Testis (tissue), 2 donors: ENCODE measurements at regions not wholly inside any gene's neighbourhood (a gene's known extent, or its start where the extent isn't known, plus 50 kb on each side); places are given as distances from the start of the nearest gene placed in this dataset.
A peak's percentile ranks its signal among the peaks of the same experiment; 100 is the strongest.

ENCODE experiments used
- DNase-seq: peaks from one replicate; pipeline ENCODE4 v3.0.0-alpha.2; 2019
- H3K27ac ChIP-seq, 2 donors: fragments of 200-600 bp; sonication (generic); one replicate each; pipeline ENCODE4 v1.5.1; 2019
- H3K27me3 ChIP-seq: fragments of 200-600 bp; sonication (generic); one replicate; pipeline ENCODE4 v1.5.1; 2019
- H3K36me3 ChIP-seq: fragments of 200-600 bp; sonication (generic); one replicate; pipeline ENCODE4 v1.5.1; 2017; ENCODE audit warnings: low read depth; ENCODE audit errors: missing control alignments
- H3K4me1 ChIP-seq: fragments of 200-600 bp; sonication (generic); one replicate; pipeline ENCODE4 v1.5.1; 2019
- H3K4me3 ChIP-seq, 2 donors: fragments of 200-600 bp; sonication (generic); one replicate each; pipeline ENCODE4 v1.5.1; 2017 to 2019
- H3K9me3 ChIP-seq: fragments of 200-600 bp; sonication (generic); one replicate; pipeline ENCODE4 v1.5.1; 2017
- CTCF ChIP-seq, 3 experiments: fragments of 450-650 bp in 2 of 3; fragments of 200-600 bp in 1 of 3; sonication (generic) in 1 of 3; IDR thresholded peaks; one replicate each; pipeline ENCODE4 v1.5.1; 2016 to 2019; ENCODE audit warnings: antibody characterized with exemption in 3 of 3, mild to moderate bottlenecking in 2 of 3, moderate library complexity in 1 of 3
- POLR2A ChIP-seq: fragments of 450-650 bp; IDR thresholded peaks from one replicate; pipeline ENCODE4 v1.6.1; 2017; ENCODE audit warnings: antibody characterized with exemption, mild to moderate bottlenecking, moderate library complexity
- WGBS, 2 donors: methylation state at CpG; one replicate each; pipeline ENCODE4 v1.1.5; 2018; 5-methylcytosine and 5-hydroxymethylcytosine counted together
- intact Hi-C: fragments of 100-400 bp; cut with DNase I; formaldehyde crosslinking; loops from one replicate; pipeline ENCODE4 v1.15.1; 2023; ENCODE audit warnings: low total_unique reads

DNA sequence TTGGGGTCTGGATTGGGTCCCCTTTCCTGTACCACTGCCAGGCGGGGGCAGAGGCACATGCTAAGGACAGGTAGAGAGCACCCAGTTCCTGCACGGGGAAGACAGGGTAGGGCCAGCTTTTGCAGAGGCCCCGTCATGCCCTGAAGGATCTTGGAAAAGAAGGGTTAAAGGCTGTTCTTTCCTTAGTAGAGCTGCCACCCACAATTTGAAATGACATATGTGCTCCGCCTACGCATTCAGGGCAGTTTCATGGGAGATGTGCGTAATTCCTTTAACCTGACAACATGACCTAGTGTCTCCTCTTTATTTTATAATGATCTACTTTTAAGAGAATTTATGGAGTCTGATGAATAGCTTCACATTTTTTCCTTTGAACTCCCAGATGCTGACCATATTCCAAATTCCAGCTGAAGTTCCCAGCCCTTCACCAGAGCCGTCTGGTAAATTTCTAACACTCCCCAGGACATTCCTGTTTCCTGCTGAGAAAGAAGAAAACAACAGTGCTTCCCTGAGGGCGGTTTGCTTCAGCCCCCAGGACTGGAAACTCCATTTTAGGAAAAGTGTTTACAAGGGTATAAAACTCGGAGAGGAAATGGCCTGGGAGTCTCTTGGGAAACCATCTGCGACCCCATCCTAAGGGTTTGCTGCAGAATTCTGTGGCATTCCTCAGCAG lies 58.9 kb upstream of the PLEKHG3 start:
- Histone ChIP-seq H3K4me3 (no peak overlapping the region), H3K27ac (peak overlapping the region in 1 of 2 donors; percentile 28), H3K36me3 (no peaks in the 10 kb centered on the region), H3K4me1 (peaks cover 6% of the 10 kb centered on the region), H3K9me3 (no peaks in the 10 kb centered on the region), H3K27me3 (no peaks in the 10 kb centered on the region)
- intact Hi-C loops: no loop called here
- TF ChIP-seq POLR2A: no peak
- TF ChIP-seq CTCF (IDR thresholded peaks at IDR 0.05): no peak
- 49 to 58% methylated on average over 10 of the region's 10 CpGs for WGBS, 2 donors
- no peak for DNase-seq

GRCh38 chr14:64646103-64646502 lies 58.1 kb upstream of the PLEKHG3 start:
- no peaks in the 10 kb centered on the region for H3K36me3 ChIP-seq
- peaks cover 6% of the 10 kb centered on the region for H3K4me1 ChIP-seq
- DNase-seq: no peak
- TF ChIP-seq POLR2A (no peak), CTCF (IDR thresholded peaks at IDR 0.05) (no peak)
- H3K27ac ChIP-seq: no peak overlapping the region
- H3K27me3 ChIP-seq: no peaks in the 10 kb centered on the region
- WGBS, 2 donors: 74 to 80% methylated on average over 5 of the region's 5 CpGs
- H3K4me3 ChIP-seq: no peak overlapping the region
- no peaks in the 10 kb centered on the region for H3K9me3 ChIP-seq
- intact Hi-C loops: no loop called here

DNA sequence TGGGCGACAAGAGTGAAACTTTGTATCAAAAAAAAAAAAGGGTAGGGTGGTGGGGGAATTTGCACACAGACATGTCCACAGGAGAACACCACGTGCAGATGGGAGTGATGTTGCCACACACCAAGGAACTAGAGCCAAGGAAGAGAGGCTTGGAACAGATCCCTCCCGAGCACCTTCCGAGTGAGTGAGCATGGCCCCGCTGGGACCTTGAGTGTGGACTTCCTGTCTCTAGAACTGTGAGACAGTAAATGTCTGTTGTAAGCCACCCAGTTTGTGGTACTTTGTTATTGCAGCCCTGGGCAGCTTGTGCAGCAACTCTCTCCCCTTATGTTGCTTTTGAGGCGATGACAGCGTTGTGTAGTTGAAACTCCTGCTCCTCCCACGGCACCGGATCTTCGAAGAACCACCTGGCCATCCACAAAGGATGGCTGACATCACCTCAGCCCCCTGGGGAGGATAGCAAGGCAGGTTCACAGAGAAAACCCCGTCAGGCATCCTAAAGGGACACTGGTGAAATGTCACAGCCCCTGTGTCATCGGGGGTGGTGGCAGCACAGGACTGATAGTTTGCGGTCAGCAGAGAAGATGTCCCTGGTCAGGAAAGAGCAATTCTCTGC lies 54.7 kb upstream of the PLEKHG3 start:
- peak; percentile 59 for DNase-seq
- H3K27me3 ChIP-seq: no peaks in the 10 kb centered on the region
- H3K36me3 ChIP-seq: no peaks in the 10 kb centered on the region
- H3K4me1 ChIP-seq: peaks cover 10% of the 10 kb centered on the region
- TF ChIP-seq CTCF (IDR thresholded peaks at IDR 0.05) (no peak), POLR2A (no peak)
- H3K9me3 ChIP-seq: no peaks in the 10 kb centered on the region
- intact Hi-C loops: no loop called here
- no peak overlapping the region for H3K27ac ChIP-seq
- H3K4me3 ChIP-seq: no peak overlapping the region
- WGBS, 2 donors: 49 to 65% methylated on average over 13 of the region's 13 CpGs

- Histone ChIP-seq H3K4me1 (peaks cover 10% of the 10 kb centered on the region), H3K27me3 (no peaks in the 10 kb centered on the region), H3K9me3 (no peaks in the 10 kb centered on the region), H3K36me3 (no peaks in the 10 kb centered on the region), H3K27ac (no peak overlapping the region), H3K4me3 (no peak overlapping the region)
- no peak for DNase-seq
- intact Hi-C loops: no loop called here
- WGBS, 2 donors: 94 to 96% methylated on average over 5 of the region's 5 CpGs
- TF ChIP-seq CTCF (IDR thresholded peaks at IDR 0.05): no peak
- TF ChIP-seq POLR2A: no peak
Observed at GRCh38 chr14:64653900-64654245, 50.4 kb upstream of the PLEKHG3 start.
